Stimulated activated CD8-positive, alpha-beta memory T cell treated with anti-CD3 and anti-CD28 coated beads, Interleukin-4, amount 100 ng/mL, for 48 hours (primary cell): ENCODE measurements at regions not wholly inside any gene's neighbourhood (a gene's known extent, or its start where the extent isn't known, plus 50 kb on each side); places are given as distances from the start of the nearest gene placed in this dataset.

Source experiments
- DNase-seq: peaks from one replicate; pipeline ENCODE4 v3.0.0-alpha.2; 2020

DNA sequence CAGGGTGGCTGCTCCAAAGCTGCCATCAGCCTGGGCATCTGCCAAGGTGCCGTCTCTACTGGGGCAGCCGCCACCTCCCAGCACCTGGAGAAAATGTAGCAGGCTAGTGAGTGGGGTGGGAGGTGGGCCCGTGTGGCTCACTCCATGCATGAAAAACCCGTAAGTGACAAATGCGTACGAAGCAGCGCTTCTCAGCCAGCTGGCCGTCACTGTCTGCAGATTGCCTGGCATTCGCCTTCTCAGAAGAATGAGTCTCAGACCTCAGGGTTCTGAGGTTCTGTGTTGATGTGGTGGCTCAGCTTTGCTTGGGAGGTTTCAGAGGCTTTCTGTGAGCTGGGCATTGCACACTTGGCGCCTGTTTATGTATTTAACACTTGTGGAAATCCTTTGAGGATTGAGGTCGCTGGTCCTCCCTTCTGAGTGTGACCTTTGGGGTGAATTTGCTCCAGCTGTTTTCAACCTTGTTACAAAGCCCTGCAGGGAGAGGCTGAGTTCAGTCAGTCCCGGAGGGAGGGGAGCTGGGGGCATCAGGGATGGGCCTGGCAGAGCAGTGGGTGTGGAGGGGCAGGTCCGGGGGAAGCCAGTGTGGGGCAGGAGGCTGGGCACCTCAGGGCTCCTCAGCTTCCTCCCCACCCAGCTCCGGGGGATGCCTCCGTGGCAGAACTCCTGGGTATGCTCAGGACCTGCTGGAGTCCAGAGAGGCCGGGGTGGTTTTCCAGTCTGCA, 977.0 kb downstream of the TBC1D22A start:
- no peak for DNase-seq

DNA sequence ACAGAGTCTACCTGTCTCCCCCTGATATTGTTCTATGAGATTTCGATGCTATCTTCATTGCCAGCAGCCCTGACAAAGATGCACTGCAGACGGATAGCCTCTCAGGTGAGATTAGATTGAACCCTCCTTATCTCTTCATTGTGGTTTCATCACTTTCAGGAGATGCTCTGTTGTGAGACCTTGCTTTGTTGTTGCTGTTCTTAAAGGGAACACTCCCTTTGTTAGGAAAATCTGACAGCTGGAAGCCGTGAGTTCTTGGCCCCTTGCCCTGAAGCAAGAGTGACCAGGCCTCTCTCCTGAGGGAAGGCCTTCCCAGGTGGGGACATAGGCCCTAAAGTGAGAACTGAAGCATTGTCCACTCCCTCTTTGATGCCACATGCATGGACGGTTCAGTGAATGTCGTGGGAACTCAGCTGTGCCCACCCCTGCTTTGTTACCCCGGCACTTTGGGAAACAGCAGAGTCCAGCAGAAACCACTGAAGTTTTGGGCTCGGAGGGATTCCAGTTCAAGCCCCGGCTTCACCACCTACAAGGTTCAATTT, 976.1 kb downstream of the TBC1D22A start:
- DNase-seq = no peak

- no peak for DNase-seq
These were observed 974.0 kb downstream of the TBC1D22A start for GRCh38 chr22:47736186-47737034.

GRCh38 chr22:47734511-47734910, 972.1 kb downstream of the TBC1D22A start:
- DNase-seq = no peak

DNA sequence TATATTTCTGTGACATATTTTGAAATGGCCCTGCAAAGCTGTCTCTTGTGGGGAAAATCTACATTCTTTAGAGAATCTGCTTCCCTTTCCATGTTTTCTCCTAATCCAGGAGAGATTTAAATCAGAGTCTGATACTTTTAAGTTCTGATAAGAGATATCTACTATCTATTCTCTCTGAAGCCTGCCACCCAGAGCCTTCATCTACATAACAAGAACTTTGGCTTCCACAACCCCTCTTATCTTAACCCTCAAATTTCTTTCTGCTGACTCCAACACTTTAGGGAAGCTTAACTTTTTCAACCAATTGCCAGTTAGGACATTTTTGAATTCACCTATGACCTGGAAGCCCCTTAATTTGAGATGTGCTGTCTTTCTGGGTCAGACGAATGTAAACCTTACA, 965.2 kb downstream of the TBC1D22A start:
- DNase-seq = no peak

GRCh38 chr22:47724751-47725150, 962.3 kb downstream of the TBC1D22A start:
- DNase-seq = no peak

DNA sequence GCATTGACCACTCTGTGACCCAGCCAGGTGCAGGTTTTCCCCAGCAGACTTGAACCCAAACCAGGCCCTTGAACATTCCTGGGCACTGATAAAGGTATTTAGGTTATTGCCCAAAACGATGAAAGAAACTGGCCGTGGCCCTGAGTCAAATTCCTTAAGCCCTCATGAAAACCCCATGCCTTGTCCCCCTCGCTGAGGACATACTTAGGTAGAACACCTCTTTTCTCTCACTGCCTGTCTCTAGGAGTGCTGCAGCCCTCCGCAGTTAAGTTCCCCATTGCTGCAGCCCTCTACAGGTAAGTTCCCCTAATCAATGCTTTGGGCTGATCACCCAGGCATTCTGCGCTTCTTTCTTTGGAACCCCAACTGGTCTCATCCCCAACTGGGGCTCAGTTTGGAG, 961.6 kb downstream of the TBC1D22A start:
- DNase-seq = no peak

- DNase-seq = no peak
These were observed 955.9 kb downstream of the TBC1D22A start for GRCh38 chr22:47718337-47718736.

DNA sequence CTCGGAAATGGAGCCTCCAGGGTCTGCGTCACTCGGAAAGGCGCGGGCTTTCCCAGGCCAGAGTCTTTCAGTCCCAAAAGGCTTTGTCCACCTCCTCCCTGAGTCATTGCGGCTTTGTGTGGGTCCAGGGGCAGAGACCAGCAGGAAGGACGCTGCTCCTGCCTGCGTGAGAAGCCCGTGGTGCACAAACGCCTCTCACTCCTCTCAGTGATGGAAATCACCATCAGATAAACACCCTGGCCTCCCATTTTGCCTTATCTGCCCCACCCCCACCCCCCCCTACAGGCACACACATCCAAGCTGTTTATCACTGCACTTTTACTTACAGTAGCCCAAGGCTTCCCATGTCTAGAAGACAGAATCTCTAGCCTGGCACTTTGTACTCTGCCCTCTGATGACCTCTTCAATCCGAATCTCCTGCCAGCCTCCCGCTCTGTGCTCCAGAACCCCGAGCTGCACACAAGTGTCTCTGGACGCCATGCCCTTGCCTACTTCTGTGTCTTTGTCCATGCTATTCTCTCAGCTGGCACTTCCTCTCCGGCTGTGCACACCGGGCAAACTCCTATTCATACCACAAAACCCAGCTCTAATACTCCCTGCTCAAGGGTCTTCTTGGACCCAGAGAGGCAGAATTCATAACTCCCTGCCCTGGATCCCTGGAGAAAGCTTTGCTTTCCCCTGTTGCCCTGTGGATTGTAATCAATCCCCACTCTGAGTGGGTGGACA, 954.6 kb downstream of the TBC1D22A start:
- no peak for DNase-seq

- DNase-seq = no peak
These were observed 953.6 kb downstream of the TBC1D22A start for GRCh38 chr22:47715866-47716578.

GRCh38 chr22:47713941-47714340, 951.5 kb downstream of the TBC1D22A start:
- no peak for DNase-seq

DNA sequence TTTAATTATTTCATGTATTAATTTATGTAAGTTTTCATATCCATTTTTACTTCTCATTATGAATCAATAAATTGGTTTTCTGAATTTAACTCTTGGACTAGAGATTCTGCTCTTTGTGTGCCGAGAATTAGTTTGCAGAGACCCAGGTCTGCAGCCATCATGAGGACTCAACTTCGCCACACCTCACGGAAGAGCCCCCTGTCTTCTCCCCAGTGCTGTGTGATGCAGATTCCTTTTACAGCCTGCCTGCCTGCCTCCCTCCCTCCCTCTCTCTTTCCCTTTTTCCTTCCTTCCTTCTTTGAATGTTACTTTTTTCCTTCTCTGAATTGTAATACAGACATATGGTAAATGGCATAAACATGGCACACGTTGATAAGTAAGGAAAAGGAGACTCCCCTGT, 947.7 kb downstream of the TBC1D22A start:
- no peak for DNase-seq

DNA sequence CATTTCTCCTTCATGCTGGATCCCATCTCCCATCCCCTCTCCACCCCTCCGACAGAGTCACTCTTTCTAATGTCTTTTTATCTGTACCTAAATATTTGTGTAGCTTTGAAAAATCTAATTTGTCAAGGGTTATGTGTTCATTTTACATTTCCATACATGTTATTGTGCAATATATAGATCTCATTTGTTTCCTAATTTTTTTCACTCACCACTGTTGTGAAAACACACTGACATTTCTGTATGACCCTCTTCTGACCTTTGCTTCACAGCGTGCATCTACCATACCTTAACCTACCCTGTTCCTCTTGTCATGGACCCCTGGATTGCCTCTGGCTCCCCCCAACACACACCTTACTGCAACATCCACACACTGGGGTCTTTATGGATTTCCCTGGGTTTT, 942.9 kb downstream of the TBC1D22A start:
- DNase-seq = no peak

DNA sequence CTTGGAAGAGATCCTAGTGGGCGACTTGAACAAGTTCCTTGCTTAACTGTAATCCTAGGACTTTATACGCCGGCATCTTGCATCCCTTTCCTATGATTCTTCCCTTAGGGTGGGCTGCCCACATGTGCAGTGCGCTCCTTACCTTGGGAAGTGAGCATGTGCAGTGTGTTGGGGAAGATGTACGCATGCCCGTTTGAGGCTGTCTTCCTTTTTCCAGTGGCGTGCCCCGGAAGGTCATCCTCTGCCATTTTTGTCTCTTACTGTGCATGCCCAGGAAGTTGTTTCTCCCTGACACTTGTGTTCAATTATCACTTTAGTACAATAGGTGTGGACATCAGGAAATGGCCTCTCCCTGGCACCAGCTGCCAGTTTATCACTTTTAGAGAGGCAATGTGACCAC, 936.5 kb downstream of the TBC1D22A start:
- no peak for DNase-seq

DNA sequence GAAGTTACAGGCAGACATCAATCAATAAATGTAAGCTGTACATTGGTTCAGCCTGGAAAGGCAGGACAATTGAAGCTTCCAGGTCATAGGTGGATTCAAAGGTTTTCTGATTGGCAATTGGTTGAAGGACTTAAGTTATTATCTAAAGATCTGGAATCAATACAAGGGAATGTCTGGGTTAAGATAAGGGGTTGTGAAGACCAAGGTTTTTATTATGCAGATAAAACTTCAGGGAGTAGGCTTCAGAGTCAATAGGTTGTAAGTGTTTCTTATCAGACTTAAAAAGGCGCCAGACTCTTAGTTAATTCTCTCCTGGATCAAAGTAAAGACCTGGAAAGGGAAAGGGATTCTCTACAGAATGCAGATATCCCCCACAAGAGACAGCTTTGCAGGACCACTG, 935.4 kb downstream of the TBC1D22A start:
- no peak for DNase-seq

GRCh38 chr22:47696776-47697175, 934.3 kb downstream of the TBC1D22A start:
- no peak for DNase-seq

DNA sequence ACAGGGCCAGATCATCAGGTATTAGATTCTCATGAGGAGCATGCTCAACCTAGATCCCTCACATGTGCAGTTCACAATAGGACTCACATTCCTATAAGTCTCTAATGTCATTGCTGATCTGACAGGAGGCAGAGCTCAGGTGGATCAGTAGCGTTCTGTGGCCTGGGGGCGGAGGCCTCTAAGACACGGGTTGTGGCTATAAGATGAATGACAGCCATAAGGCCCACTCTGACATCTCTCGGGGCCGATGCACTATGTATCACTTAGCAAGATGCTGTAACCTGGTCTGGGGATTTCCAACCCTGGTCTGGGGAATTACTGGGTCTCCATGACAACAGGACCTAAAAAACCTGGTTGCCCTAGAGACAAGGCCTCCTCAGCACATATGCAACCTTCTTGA, 932.7 kb downstream of the TBC1D22A start:
- no peak for DNase-seq

GRCh38 chr22:47694536-47695130, 932.2 kb downstream of the TBC1D22A start:
- no peak for DNase-seq

- no peak for DNase-seq
These were observed 931.2 kb downstream of the TBC1D22A start for GRCh38 chr22:47693606-47694005.

GRCh38 chr22:47692811-47693210, 930.4 kb downstream of the TBC1D22A start:
- no peak for DNase-seq

GRCh38 chr22:47691152-47691895, 928.9 kb downstream of the TBC1D22A start:
- no peak for DNase-seq

DNA sequence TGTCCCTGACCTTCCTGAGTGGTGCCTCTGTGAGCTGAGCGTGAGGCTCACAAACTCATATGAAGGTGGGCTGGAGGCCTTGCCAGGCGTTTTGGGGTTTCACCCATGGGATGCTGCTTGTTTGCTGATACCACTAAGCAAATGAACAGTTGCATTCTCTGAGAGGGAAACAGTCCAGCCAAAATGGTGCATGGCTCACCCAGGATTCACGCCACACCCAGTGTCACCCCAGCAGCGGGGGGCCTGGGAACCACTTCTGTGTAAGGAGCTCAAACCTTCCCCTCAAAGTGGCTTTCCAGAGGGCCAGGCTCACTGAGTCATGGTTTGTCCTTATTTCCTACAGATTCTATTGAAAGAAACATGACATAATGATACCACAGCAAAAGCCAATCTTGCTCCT, 928.1 kb downstream of the TBC1D22A start:
- DNase-seq = no peak
